Left colon (tissue), 2 donors: ENCODE measurements at regions not wholly inside any gene's neighbourhood (a gene's known extent, or its start where the extent isn't known, plus 50 kb on each side); places are given as distances from the start of the nearest gene placed in this dataset.

Experiments used
- ATAC-seq: fragments of 200-7000 bp; cut with Tn5 transposase; one replicate; pipeline ENCODE4 v1.9.1; 2020; ENCODE audit warnings: mild to moderate bottlenecking, moderate library complexity
- DNase-seq, 2 donors: peaks; one replicate each; pipeline ENCODE4 v3.0.0-alpha.2; 2020
- intact Hi-C, 2 donors: fragments of 100-400 bp; cut with DNase I in 1 of 2; cut with micrococcal nuclease in 1 of 2; formaldehyde crosslinking; loops; one replicate each; pipeline versions ENCODE4 v1.11.2 to v1.14.0; 2022; cut with DNase I, micrococcal nuclease
- donor health status: DM: no; HTN: no; CAD: no.
- donor health status: DM: yes; HTN: yes; CAD: no.

DNA sequence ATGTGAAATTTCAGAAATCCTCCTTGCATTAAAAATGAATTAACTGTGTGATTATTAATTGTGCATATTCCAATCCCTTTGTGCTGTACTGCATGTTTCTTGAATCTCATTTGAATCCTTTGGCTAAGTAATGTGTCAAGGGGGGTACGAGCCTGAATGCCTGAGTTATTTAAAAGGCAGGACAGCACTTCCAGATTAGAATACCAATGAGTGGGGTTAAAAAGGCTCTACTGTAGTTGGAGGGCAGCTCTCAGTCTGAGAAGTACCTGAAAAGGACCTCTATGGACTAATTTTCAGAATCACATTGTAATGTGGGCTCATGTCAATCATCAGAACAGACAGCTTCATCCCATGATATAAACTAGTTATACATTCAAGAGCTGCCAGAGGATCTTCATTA, 423.0 kb downstream of the GRB14 start:
- no peak for ATAC-seq
- DNase-seq, result no peak
- intact Hi-C loops, result no loop called here

DNA sequence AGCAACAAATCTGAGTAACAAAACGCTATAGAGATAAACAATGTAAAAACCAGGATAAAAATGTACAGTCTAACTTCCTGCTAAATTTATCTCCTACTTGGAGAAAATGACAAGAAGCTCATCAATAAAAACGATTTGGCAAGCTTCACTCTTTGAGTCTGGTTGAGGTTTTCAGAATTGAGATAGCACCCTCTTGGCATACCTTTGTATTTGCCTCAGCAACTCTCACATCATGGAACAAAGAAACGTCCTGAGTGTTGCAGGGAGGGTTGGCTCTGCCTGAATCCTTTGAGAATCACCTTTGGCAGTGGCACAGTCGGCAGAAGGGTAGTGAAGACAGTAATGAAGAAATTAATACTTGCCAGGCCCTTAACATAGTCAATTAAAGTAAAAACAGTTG, 430.6 kb downstream of the GRB14 start:
- intact Hi-C loops, result no loop called here
- DNase-seq (no peak), ATAC-seq (no peak)

DNA sequence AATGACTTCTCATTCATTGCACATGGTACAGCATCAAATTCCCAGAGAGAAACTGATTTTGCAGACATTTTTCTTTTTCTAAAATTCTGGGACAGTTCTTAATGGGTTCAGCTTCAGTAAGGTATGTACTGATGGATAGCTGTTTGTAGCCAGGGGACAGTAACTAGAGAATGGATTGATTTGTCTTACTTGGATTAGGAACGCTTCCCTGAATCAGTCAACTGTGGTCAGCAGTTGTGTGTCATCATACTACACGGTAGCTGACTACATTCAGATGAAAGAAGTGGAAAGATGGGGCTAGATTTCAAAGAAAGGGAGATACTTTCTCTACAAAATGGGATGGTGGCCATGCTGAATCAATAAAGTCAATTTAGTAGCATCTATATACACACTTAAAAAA, 431.4 kb downstream of the GRB14 start:
- no peak for ATAC-seq
- intact Hi-C loops, result no loop called here

DNA sequence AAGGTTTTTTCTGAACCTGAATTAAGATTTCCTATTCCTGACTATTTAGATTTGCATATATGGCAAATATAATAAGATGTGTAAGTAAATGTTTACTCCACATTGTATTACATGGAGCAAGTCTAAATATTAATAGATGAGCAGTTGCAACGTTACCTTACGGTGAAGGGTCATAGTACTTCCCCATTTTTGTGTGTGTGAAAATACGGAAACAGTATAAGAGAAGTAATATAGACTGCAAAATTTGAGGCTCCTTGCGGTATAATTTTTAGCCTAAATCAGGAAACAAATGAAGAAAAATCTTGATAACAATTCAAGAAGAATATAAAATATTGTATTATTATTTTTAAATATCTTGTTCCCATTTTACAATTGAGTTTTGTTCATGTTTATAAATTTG, 434.2 kb downstream of the GRB14 start:
- no peak for ATAC-seq
- DNase-seq, result no peak
- intact Hi-C loops, result no loop called here

More for the DNA sequence above, 431.4 kb downstream of the GRB14 start:
- no peak for DNase-seq

DNA sequence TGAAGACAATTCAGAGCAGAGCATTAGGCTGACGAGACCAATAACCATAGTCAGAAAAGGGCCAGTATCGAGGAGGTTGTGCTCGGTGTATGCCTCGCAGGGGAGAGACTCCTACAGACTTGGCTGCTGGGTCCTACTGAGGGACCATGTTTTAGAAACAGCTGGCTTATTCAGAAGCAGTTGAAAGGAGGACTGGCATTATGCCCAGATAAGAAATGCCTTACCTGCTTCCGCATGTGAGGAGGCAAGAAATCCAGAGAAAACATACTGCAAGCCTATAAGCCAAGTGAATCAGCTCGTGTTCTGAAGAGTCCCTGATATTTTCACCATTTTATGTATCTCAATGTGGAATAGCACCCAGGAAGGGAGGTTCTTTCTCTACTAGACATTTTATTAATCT, 434.7 kb downstream of the GRB14 start:
- intact Hi-C loops, result no loop called here
- no peak for ATAC-seq

DNA sequence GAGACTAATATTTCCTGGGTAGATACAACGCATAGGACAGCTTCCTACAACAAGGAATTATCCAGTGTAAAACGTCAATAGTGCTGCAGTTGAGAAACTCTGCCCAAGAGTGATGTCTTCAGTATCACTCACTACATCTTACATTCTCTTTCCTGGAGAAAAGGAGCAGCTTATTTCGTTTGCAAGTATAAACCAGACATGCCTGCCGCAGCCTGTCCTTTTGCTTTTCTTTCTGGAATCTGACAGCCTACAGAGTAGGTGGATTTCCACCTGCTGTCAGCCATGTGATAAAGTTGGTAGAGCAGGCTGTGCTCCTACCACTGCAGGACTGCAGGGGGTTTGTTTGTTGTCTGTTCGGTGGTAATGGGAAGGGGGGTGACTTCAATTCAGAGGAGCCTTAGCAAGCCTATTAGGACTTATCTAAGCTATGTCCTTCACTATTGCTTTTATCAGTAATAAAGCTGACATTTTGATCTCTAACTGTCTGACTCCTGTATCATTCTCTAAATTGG, 439.1 kb downstream of the GRB14 start:
- ATAC-seq (no peak), DNase-seq (no peak)
- intact Hi-C loops, result no loop called here

More for the DNA sequence above, 434.7 kb downstream of the GRB14 start:
- no peak for DNase-seq

DNA sequence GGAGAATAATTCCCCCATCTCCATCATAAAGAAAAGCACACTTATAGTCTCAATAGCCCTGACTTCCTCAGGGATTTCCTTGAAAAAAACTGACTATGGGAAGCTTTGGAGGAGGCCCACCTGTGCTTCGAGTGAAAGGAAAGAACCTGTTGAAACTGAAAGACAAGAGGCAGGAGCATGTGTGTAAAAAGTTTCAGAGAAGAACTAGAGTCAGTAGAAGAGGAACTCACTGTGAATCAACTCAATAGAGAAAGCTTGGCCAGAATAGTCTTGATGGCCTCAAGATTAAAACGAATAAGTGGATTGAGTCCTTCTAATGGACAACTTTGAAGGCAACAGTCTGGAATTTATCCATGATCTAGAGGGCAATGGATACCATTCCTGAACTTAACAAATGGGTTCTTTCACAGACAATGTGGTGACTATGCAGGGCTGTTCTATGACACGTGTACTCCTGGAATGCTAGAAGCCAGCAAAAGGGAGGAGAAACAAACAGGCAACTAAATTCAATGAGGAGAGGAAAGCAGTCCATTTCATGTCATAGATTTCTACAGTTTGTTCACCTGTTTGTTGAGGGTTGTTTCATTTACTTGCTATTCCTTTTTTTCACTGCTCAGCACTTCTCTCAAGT, 442.3 kb downstream of the GRB14 start:
- no peak for DNase-seq
- intact Hi-C loops, result no loop called here

DNA sequence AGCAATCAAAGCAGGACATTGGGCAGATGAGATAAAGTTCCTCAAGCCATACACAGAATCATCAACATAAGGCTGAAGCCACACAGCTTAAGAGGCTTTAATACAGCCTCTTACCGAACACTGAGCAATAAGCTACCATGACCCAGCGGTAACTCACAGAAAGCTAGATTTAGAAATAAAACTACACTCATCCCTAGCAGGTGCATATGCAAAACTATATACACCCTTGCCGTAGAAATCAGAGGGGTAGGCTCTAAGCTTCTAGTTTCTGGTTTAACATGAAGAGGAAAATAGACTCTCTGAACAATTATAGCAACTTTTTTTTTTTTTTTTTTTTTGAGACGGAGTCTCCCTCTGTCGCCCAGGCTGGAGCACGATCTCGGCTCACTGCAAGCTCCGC, 428.8 kb upstream of the FIGN start:
- intact Hi-C loops, result no loop called here
- no peak for ATAC-seq

More for the DNA sequence above, 442.3 kb downstream of the GRB14 start:
- ATAC-seq, result no peak

DNA sequence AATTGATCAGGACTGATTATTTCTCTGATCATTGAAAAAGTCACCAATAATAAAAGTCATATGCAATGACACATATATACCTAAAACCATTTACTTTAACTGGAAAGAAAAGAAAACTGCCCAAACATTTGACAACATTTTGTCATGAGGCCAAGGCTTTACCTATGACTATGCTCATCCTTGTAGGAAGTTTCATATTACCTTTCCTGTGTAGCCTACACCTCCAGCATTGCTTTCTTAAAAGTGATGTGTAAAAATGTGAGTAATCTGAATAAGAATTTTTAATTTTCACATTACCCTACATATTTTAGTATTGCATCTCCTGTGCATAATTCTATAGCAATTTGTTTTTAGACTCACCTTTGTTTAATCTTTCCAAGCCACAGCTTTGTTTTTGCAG, 419.8 kb upstream of the FIGN start:
- no peak for ATAC-seq
- no peak for DNase-seq
- intact Hi-C loops, result no loop called here

More for the DNA sequence above, 428.8 kb upstream of the FIGN start:
- DNase-seq, result no peak

DNA sequence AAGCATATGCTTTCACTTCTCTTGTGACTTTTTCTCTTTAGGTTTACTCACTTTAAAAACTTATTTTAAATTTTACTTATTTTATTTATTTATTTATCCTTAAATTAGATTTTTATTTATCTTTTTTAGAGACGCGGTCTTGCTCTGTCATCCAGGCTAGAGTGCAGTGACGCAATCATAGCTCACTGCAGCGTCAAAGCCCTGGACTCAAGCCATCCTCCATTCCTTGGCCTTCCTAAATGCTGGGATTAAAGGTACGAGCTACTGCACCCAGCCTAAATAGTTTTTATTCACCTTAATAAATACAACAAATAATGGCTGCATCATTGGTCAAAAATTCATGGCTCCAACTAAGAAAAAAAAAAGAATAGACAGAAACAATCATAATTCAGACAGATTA, 415.7 kb upstream of the FIGN start:
- intact Hi-C loops, result no loop called here
- DNase-seq, result no peak
- no peak for ATAC-seq

DNA sequence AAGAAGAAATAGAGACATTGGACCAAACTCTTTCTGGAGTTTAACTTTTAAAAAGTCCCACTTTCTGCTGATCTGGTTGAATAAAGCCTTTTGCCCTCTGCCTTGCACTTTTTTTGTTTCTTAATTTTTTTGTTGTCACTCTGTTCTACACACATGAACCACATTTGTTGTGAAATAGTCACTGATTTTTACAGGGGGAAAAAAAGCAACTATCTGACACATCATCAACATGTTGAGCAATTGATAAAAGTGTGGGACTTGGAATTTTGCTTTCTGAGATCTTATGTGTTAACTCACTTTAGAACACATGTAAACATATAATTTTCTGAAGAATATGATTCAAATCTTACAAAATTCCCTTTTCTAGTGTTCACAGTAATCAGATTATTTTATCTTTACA, 414.8 kb upstream of the FIGN start:
- ATAC-seq (no peak), DNase-seq (no peak)
- intact Hi-C loops, result no loop called here

DNA sequence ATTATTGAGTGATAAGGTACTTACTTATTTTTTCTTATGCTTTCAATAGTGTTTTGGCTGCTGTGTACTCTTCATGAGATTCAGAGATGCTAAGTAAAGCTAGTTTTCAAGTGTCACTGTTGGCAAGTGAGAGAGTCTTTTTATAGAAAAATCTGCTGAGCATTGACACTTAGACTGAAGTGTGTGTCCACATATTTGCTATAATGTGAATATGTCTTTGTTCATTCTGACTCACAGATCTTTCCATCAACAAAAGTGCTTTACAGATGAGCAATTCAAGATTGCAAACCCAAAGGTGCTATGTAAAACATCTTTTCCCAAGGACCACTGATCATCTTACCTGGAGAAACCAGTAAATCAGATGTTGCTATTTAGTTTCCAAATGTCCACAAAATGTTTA, 410.6 kb upstream of the FIGN start:
- intact Hi-C loops, result no loop called here
- DNase-seq (no peak), ATAC-seq (no peak)

DNA sequence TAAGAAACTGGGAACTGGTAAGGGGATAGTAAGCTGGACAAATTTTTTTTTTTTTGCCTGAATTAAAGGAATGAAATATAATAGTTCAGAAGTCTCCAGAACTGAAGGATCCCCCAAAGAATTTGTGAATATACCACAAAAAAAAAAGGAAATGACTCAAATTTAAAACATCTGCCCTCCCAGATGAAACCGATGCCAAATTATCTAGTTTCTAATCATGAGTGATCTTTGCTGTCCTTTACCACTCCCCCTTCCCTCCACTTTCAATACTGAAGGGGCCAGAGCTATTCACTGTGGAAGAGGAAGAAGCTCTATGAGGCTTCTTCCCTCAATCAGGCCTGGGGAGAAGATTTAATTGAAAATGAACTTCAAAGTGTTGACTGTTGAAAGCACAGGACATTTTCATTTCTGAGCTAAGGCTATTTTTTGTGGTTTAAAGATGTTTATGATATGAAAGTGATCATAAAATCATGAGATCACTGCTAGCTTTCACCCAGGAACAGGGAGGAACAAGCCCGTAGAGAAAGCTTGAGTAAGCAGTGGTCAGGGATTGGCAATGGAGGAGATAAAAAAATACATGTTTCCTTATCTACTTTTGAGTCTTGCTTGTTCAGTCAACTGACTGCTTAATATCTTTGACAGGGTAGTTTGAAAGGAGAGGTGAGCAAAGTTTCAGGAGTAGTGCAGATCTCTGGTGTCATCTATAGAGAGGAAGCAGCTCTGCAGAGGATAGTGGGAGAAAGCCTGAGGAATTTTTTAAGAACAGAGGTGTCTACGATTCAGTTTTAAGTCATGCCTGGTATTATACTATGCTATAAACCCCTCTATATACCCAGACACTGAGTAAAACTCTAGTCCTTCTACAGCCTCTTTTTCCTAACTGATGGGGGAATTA, 409.5 kb upstream of the FIGN start:
- DNase-seq (no peak), ATAC-seq (no peak)
- intact Hi-C loops, result no loop called here

DNA sequence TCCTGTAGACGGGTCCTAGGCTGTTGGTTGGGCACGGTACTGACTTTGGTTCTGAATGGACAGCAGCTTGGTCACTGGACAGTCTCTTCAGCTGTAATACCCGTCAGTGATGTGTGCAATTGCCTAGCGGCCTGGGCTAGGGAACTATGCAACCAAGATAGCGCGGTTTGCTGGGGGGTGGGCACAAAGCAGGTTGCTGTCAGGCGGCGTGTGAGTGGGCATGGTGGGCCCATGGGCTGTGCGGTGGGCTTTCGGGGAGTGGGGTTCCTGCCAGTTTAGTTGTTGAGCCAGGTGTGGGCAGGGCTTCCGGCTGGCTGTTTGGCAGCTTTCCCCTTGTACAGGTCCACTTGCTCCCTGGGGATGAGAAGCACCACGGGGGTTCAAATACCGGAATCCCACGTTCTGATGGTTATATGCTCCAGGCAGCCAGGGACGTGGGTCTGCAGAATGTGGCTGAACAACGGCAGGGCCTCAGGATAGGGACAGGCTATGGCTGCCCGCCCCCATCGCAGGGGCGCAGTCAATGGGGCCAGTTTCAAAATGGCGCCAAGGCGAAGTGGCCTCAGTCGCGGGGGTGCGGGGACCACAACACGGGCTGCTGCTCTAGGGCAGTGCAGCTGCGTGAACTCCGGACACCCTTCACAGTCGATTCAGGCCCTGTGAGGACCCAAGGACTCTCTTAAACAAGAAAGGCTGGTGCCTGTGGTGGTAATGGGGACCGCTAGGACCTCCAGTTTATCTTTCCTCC, 407.5 kb upstream of the FIGN start:
- ATAC-seq, result no peak
- no peak for DNase-seq

DNA sequence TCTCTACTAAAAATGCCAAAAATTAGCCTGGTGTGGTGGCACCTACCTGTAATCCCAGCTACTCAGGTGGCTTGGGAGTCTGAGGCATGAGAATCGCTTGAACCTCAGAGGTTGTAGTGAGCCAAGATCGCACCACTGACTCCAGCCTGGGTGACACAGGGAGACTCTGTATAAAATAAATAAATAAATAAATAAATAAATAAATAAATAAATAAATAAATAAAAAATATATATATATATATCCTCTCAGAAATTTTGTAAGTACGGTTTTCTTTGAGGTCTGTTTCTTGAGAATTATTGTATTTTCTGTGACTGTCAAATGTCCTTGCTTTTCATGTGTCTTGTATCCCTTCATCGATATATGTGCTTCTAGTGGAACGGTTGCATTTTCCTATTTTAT, 406.9 kb upstream of the FIGN start:
- intact Hi-C loops, result no loop called here
- ATAC-seq (no peak), DNase-seq (no peak)

More for the DNA sequence above, 407.5 kb upstream of the FIGN start:
- intact Hi-C loops, result no loop called here

DNA sequence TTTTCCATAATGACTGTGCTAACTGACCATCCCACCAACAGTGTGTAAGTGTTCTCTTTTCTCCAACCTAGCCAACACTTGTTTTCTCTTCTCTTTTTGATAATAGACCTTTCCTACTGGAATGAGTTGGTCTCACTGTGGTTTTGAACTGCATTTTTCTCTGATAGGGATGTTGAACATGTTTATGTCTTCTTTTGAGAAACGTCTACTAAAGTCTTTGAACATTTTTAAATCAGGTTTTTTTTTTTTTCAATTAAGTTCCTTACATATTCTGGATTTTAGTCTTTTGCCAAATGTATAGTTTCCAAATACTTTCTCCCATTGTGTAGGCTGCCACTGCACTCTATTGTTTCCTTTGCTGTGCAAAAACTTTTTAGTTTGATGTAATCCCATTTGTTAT, 405.5 kb upstream of the FIGN start:
- ATAC-seq, result no peak
- no peak for DNase-seq
- intact Hi-C loops, result no loop called here

DNA sequence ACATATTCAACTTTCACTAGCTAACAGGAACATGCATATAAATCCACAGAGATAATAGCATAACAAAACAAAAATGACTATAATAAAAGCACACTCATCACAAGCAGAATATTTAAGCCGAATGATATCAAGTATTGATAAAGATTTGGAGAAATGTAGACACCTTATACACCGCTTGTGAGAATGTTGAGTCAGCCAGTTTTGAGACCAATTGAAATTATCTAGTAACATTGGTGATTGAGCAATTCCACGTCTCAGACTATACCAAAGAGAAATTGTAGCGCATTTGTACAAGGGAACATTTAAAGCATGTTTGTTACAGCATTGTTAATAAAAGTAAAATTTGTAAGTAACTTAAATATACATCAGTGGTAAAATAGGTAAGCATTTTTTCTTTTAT, 402.9 kb upstream of the FIGN start:
- ATAC-seq (no peak), DNase-seq (no peak)
- intact Hi-C loops, result no loop called here

DNA sequence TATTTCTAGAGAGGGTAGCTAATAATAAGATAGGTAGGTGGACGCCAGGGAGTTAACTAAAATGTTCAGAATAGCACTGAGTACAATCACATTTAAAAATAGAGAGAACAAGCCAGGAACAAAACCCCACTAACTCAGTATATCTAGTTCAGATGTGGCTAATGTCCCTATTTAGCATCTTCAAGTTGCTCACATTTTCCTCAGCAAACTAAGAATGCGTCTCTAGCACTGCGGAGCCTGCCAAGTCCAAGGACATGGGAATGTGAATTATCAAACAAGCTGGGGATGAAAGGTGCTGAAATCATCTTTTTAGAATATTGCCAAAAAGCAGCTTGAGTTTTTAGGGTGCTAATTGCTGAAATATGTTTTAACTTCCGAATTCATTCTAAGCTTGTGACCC, 398.5 kb upstream of the FIGN start:
- intact Hi-C loops, result no loop called here
- no peak for DNase-seq
- ATAC-seq, result no peak

DNA sequence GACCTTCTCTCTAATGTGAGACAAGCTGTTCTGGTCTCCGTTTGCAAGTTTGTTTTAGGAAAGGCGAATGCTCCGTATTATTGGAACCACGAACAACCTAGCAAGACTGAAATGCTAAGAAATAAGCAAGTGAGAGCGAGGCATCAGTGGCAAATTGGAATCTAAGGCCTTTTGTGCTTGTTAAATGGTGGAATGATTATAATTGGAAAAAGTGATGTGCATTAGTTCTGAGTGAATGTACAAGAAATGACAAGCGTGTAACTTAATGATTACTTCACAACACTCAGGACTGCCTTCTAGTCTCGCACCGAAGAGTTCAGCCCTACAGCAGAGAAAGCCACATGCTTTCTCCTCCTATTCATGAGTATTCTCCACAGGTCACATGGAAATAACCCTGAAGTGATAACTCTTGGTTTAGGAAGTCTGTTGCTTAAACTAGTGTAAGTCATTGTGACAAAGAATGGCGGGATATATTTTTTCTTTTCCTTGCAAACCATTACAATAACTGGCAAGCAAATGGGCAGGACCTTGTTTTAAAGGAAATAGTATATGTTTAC, 392.2 kb upstream of the FIGN start:
- intact Hi-C loops, result no loop called here
- ATAC-seq, result no peak

More for the DNA sequence above, 392.2 kb upstream of the FIGN start:
- no peak for DNase-seq
